GM19035 (cell line): ENCODE measurements at regions not wholly inside any gene's neighbourhood (a gene's known extent, or its start where the extent isn't known, plus 50 kb on each side); places are given as distances from the start of the nearest gene placed in this dataset.
"Not testable (repeated sequence)": the region's sequence is repeated elsewhere in the genome, so short reads cannot be mapped to it uniquely, and the experiment has no call there.

Source experiments
- ATAC-seq: cut with Tn5 transposase; IDR thresholded peaks from one replicate; pipeline ENCODE4 v1.9.1; 2021; ENCODE audit not compliant: unreplicated experiment

DNA sequence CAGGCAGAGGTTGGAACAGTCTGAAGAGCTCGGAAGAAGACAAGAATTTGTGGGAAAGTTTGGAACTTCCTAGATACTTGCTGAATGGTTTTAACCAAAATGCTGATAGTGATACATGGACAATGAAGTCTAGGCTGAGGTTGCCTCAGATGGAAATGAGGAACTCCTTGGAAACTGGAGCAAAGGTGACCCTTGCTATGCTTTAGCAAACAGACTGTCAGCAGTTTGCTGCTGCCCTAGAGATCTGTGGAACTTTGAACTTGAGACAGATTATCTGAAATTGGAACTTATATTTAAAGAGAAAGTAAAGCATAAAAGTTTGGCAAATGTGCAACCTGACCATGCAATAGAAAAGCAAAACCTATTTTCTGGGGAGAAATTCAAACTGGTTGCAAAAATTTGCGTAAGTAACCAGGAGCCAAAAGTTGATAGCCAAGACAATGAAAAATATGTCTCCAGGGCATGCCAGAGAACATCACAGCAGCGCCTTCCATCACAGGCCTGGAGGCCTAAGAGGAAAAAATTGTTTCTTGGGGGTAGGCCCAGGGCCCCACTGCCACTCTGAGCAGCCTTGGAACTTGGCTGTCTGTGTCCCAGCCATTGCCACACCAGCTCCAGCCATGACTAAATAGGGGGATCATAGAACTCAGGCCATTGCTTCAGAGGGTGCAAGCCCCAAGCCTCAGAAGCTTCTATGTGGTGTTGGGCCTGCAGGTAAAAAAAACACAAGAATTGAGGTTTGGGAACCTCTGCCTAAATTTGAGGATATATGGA is 675.3 kb downstream of the LTN1 start:
- no peak for ATAC-seq

DNA sequence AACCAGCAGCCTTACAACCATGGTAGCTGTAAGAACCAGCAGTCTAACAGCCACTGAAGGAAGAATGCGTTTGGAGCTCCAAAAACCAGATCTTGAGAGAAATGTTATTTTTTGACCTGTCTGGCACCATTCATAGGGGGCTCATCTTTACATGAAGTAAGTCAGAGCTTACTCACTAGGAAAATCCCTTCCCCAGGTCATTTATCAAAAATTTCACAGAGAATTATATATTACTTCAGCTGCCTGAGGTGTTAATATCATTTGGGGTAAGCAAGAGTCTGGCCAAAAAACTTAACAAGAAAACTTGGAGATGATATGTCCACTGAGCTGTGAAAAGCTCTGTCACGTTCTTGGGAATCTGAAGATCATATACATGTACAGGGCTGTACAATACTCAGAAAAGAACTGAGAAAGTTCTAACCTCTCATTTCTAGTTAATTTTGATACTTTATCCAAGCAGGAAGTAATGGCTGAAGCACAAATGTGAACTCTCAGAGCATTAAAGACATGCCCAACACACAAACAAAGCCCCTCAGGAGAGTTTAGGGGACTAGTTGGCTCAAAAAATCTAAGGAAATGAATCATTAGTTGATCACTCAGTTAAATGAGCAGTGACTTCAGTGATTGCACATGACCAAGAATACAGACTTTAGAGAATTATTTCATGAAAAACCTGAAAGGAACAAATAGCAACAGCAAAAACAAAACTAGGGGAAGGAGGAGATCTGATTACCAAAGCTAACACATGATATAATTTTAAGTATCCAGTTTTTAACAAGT is 681.1 kb downstream of the LTN1 start:
- ATAC-seq = no peak

DNA sequence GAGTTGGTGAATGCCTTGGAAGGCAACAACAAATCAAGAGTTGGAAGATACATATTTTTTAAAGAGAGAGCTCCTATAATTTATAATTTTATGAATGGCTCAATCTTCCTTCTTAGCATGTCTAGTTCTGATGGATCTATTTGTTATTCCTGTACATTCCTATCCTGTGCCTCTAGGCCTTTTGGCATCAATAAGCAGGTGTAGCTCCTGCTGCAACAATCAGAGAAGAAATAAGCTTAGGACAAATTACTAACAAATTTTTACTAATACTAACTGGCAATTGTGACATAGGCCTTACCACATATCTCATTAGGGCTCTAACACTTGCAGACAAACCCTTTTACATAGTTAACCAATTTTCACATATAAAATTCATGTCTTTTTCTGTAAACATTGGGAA is 682.0 kb downstream of the LTN1 start:
- no peak for ATAC-seq

GRCh38 chr21:28310171-28310685 is 682.4 kb downstream of the LTN1 start:
- ATAC-seq = no peak

DNA sequence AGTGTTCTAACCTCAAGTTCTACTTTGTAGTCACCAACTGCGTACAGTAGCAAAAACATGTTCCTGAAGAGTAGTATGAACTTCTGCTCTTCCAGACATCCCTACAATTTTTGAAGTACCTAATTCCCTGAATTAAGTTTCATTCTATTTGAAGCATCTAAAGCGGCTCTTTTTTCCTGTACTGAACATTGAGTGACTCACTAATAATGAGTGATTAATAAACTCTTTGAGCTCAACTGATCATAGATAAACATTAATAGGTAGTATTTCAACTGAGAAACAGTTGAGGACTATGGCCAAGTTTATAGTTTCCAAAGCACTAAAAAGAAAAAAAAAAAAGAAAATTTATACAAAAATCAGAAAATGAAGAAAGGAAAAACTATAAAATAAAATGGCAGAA is 683.1 kb downstream of the LTN1 start:
- ATAC-seq = no peak

DNA sequence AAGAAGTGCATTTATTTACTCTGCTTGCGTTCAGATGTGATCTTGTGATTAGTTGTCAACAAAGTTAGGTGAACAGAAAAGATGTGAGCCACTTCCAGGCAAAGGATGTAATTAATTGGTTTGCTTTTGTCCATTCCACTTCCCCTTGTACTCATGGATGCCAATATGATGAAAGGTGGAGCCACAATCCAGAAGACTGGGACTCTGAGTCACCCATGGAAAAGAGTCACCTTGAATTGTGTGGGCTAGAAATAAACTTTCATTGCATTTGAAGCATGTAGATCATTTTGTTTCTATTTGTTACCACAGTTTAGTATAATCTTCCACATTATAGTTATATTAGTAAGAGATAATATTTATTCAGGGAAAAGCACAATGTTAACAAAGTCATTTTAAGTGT is 684.2 kb downstream of the LTN1 start:
- no peak for ATAC-seq

- ATAC-seq = no peak
Observed at GRCh38 chr21:28299946-28300345, 692.7 kb downstream of the LTN1 start.

GRCh38 chr21:28298251-28298672 is 694.4 kb downstream of the LTN1 start:
- ATAC-seq = no peak

DNA sequence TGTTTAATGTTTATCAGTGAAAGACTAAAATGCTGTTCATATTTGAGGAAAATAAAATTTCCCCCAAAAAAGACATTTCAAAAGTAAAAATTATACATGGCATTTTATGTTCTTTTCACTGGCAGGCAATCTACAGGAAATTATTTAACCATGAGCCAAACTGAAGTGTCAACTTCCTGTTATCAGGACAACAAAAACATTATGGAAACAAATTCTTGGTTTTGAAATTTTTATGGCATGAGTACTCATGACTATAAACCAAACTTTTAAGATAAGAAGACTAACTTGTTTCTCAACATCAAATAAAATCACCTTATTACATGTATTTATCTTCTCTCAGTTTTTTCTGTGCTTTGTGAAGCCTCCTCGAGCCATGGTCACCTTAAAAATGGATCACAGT is 698.6 kb downstream of the LTN1 start:
- no peak for ATAC-seq

- no peak for ATAC-seq
Observed at GRCh38 chr21:28283641-28284490, 708.8 kb downstream of the LTN1 start.

GRCh38 chr21:28282833-28283232 is 709.8 kb downstream of the LTN1 start:
- ATAC-seq = no peak

- ATAC-seq = not testable (repeated sequence)
Observed at GRCh38 chr21:28281357-28281756, 711.3 kb downstream of the LTN1 start.

DNA sequence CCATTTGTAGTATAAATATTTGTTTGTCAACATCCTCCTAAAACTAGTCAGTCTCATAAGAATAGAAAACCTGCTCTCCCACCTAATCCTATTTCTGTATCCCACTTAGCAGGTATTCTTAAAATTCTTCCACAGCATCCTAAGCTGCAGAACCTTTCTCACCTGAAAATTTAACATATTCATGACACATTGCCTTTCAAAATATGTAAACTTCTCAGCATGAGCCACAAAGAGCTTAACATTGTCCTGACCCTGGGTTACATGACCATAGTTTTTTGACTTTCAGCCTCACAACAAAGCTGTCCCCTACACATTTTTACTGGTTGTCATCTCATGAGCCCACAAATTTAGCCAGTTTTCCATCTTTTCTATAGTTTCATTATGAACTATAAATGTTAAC is 712.1 kb downstream of the LTN1 start:
- no peak for ATAC-seq

DNA sequence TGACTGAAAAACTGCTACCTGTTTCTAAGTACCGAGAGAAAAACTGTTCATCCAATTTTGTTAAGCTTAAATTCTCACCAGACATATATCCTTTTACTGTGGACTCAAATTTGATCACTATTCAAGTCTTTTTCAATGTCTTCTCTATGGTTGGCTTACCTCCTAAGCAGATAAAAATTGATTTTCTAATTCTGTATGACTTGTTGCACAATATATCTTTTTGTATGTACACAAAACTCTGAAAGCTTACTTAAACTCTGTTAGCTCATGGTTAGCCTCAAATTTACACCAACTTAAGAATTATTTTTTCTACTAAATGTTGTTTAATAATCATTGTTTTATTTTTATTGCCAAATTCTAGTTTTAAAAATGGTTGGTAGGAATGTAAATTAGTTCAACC is 715.4 kb downstream of the LTN1 start:
- ATAC-seq = no peak

GRCh38 chr21:28272272-28272992 is 720.2 kb downstream of the LTN1 start:
- ATAC-seq = no peak

GRCh38 chr21:28269173-28269572 is 723.5 kb downstream of the LTN1 start:
- ATAC-seq = no peak

DNA sequence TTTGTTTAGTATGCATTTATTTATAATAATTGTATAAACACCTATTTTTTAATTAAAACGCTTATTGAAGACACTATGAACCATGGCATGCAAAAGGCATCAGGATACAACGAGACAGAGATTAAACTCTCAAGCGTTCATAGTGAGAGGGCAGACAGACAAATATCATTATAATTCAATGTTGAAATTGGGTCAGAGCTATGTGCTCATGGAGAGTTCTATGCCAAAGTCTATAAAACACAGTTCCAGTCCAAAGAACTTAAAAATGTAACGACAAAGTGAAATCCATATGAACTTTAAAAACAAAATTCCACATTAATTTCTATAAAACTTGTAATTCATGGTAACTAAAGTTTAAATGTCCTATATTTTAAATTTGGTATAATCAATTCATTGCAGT is 724.0 kb downstream of the LTN1 start:
- ATAC-seq = no peak

DNA sequence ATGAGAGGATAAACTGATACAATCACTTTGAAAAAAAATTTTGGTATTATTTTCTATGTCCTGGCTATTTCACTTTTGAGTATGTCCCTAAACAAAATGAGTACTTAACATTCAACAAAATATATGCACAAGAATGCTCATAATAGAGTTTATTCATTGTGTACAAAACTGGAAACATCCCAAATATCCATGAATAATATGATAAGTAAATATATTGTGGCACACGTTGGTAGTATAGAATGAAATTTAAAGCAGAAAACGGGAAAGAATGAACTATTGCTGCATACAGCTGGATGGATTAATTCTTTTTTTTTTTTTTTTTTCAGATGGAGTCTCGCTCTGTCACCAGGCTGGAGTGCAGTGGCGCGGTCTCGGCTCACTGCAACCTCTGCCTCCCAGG is 725.2 kb downstream of the LTN1 start:
- no peak for ATAC-seq

- ATAC-seq = no peak
Observed at GRCh38 chr21:28266061-28266460, 726.6 kb downstream of the LTN1 start.

GRCh38 chr21:28263974-28264373 is 728.7 kb downstream of the LTN1 start:
- ATAC-seq = no peak

GRCh38 chr21:28261298-28261697 is 731.4 kb downstream of the LTN1 start:
- no peak for ATAC-seq
